GM18907 (cell line): ENCODE measurements at regions not wholly inside any gene's neighbourhood (a gene's known extent, or its start where the extent isn't known, plus 50 kb on each side); places are given as distances from the start of the nearest gene placed in this dataset.
"Not testable (repeated sequence)": the region's sequence is repeated elsewhere in the genome, so short reads cannot be mapped to it uniquely, and the experiment has no call there.

ENCODE experiments used
- ATAC-seq: cut with Tn5 transposase; IDR thresholded peaks from one replicate; pipeline ENCODE4 v1.9.1; 2021; ENCODE audit warnings: mild to moderate bottlenecking, moderate library complexity; ENCODE audit not compliant: unreplicated experiment

- ATAC-seq = not testable (repeated sequence)
Measured at GRCh38 chr15:83335542-83335941, 51.1 kb upstream of the BNC1 start.

DNA sequence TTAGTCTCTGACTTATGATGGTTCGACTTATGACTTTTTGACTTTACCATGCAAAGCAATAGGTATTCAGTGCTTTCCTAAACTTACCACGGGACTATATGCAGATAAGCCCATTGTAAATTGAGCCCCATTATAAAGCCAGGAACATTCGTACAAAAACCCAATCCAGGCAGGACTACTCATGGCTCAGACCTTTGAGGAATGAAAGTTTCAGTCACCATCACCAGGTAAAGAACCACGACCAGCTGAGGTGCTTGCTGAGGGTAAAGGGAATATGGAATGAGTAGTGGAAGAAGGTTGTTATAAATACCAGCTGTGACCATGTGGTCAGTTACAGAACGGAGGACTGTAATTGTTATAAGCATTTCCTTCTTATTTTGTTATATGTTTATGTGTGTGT is 54.9 kb upstream of the BNC1 start:
- ATAC-seq = no peak

GRCh38 chr15:83340087-83340486 is 55.6 kb upstream of the BNC1 start:
- no peak for ATAC-seq

DNA sequence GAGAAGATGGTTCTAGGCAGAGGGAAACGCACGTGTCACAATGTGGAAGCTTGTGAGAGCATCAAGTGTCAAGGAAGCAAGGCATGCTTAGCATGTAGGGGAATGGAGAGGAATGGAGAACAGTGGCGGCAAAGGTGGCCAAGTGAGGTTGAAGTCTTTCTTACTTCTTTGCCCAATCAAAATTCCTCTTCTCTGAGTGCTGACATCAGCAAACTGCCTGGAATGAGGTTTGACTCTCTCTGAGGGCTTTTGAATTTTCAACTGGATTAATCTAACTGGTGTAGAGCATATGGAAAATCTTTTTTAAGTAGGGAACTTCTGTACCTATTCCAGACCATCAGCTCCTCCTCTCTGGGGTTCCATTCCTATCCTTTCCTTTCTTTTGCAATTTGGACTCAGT is 61.9 kb upstream of the BNC1 start:
- no peak for ATAC-seq

- no peak for ATAC-seq
Measured at GRCh38 chr15:83352119-83352518, 67.7 kb upstream of the BNC1 start.

GRCh38 chr15:83356501-83357399 is 72.3 kb upstream of the BNC1 start:
- no peak for ATAC-seq

- no peak for ATAC-seq
Measured at GRCh38 chr15:83358972-83359564, 74.6 kb upstream of the BNC1 start.

- ATAC-seq = no peak
Measured at GRCh38 chr15:83362706-83363105, 78.2 kb upstream of the BNC1 start.

- ATAC-seq = no peak
Measured at GRCh38 chr15:83364501-83364900, 80.0 kb upstream of the BNC1 start.

DNA sequence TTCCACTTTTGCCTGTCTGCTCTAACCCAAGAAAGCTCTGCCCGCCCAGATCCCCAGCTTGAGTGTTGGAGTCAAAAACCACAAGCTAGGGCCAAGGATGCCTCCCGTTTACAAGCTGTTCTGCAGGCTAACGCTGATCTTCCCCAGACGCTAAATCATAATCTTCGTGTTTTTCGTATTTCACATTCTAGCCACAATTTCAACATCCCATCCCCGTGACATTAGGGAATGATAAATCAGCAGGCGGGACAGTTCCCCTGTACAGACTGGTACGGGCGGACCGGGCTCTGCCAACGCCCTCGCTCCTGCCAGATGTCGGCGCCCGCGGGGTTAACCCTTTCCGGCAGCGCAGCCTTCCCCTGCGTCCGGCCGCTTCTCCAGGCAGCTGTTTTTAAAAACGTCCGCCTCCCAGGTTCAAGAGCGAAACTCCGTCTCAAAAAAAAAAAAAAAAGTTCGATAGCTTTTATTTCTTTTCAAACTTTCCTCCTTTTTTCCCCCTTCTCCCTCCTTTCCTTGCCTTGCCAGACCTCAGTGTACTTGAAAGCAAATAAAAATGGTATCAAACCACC is 81.0 kb upstream of the BNC1 start:
- no peak for ATAC-seq

DNA sequence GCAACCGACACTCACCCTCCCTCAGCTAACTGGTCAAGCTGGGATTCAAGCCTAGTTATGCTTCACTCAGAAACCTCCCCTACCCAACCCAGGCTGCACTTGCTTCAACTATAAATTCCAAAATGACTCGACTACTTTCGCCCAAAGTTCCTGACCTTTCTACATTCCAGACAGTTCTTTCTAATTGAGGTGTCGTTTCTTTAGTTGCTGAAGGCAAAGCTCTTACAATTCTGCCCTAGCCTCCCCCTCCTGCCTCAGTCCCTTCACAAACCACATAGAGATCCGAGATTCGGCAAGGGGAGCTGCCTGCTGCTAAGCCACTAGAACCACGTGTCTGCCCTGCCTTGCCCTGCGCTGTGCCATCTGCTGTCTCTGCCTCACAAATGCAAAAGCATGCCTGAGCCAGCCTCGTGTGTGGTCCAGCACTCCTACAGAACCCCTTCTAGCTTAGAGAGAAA is 74.7 kb upstream of the SH3GL3 start:
- ATAC-seq = no peak

DNA sequence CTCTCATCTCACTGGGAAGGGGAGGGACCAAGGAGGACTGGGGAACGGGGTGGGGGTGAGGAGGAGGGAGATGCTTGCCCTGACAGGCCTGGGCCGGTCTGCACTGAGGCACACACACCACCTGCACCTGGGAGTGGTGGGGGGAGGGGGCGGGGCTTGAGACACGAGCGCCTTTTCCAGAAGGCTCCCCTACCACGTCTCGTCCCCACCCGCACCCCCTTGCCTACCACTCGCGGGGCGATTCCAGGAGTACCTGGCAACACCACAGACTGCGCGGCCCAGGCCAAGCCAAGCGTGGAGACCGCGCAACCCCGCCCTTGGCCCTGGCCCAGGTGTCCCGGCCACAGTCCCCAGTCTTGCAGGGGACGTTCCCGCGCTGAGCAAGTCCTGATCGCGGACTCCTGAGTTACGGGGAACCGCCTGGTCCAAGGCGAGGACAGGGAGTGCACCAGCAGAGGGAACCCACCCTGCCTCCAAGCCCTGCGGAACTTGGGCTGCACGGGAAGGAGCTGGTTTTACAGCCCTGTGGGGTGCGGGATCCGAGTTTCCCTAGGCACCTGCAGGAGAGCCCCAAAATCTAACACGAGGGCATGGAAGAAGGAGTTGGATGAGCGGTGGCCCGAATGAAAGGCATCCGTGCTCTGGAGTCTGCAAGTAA is 68.1 kb upstream of the SH3GL3 start:
- ATAC-seq = no peak

DNA sequence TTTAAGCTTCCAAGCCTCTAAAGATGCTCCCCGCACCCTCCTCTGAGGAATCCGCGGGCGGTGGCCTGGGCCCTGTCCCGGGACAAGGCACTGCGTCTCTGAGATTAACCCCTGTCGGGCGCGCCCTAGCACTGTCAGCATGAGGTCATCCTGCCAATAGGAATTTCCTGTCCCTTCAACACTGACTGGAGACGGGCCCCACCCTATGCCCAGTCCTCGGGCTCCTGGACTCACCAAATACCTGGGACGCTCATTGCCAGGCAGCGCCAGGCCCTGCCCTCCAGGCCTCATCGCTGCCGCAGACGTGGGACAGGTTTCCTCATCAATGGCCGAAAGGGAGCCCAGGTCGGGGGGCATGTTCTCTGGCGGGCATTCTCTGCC is 67.6 kb upstream of the SH3GL3 start:
- no peak for ATAC-seq

DNA sequence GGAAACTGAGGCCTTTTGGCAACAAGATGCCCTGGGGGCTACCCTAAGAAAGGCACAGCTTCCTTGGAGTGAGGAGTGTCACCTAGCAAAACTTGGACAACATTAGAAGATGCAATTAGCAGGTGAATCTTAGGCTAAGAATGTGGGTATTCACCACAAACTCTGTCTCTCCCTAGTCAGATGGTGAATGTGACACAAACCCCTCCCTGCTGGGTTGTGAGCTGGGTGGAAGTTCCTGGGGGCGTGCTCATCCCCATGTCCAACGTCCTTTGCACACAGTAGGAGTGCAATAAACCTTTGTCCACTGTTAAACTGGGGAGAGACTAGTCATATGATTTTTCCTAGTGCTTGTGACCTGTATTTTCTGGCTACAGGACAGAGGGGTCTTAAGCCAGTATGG is 67.1 kb upstream of the SH3GL3 start:
- no peak for ATAC-seq

GRCh38 chr15:83380682-83381081 is 66.5 kb upstream of the SH3GL3 start:
- peak; percentile 89 for ATAC-seq

DNA sequence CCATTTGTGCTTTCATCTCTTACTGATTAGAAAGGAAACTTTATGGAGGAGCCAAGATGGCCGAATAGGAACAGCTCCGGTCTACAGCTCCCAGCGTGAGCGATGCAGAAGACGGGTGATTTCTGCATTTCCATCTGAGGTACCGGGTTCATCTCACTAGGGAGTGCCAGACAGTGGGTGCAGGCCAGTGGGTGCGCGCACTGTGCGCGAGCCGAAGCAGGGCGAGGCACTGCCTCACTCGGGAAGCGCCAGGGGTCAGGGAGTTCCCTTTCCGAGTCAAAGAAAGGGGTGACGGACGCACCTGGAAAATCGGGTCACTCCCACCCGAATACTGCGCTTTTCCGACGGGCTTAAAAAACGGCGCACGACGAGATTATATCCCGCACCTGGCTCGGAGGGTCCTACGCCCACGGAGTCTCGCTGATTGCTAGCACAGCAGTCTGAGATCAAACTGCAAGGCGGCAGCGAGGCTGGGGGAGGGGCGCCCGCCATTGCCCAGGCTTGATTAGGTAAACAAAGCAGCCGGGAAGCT is 63.5 kb upstream of the SH3GL3 start:
- not testable (repeated sequence) for ATAC-seq

- no peak for ATAC-seq
Measured at GRCh38 chr15:83396101-83396500, 51.0 kb upstream of the SH3GL3 start.
